ENCODE measurements at regions not wholly inside any gene's neighbourhood (a gene's known extent, or its start where the extent isn't known, plus 50 kb on each side); places are given as distances from the start of the nearest gene placed in this dataset.

GRCh38 chr1:188462837-188463236, 1634.1 kb downstream of the PLA2G4A start:
- no peak for DNase-seq

- no peak for DNase-seq
Observed at GRCh38 chr1:188463919-188464318, 1635.2 kb downstream of the PLA2G4A start.

GRCh38 chr1:188466539-188466938, 1637.8 kb downstream of the PLA2G4A start:
- no peak for DNase-seq

GRCh38 chr1:188476606-188477005, 1647.9 kb downstream of the PLA2G4A start:
- no peak for DNase-seq

GRCh38 chr1:188489336-188490112, 1660.8 kb downstream of the PLA2G4A start:
- DNase-seq = no peak

- no peak for DNase-seq
Observed at GRCh38 chr1:188496506-188496905, 1667.8 kb downstream of the PLA2G4A start.

GRCh38 chr1:188497020-188497419, 1668.3 kb downstream of the PLA2G4A start:
- DNase-seq = no peak

GRCh38 chr1:188499690-188500089, 1670.9 kb downstream of the PLA2G4A start:
- DNase-seq = no peak

GRCh38 chr1:188514917-188515316, 1686.2 kb downstream of the PLA2G4A start:
- no peak for DNase-seq

- DNase-seq = no peak
Observed at GRCh38 chr1:188517139-188517538, 1688.4 kb downstream of the PLA2G4A start.

GRCh38 chr1:188551176-188551575, 1722.4 kb downstream of the PLA2G4A start:
- no peak for DNase-seq

- DNase-seq = no peak
Observed at GRCh38 chr1:188557053-188557452, 1728.3 kb downstream of the PLA2G4A start.

GRCh38 chr1:188582911-188583532, 1754.3 kb downstream of the PLA2G4A start:
- DNase-seq = no peak

GRCh38 chr1:188584119-188584518, 1755.4 kb downstream of the PLA2G4A start:
- DNase-seq = peak in 1 of 14 donors; percentile 0

GRCh38 chr1:188590641-188591040, 1761.9 kb downstream of the PLA2G4A start:
- DNase-seq = no peak

GRCh38 chr1:188594542-188595235, 1765.9 kb downstream of the PLA2G4A start:
- DNase-seq = no peak

- DNase-seq = no peak
Observed at GRCh38 chr1:188599313-188599712, 1770.6 kb downstream of the PLA2G4A start.

GRCh38 chr1:188611432-188611831, 1782.7 kb downstream of the PLA2G4A start:
- DNase-seq = no peak

GRCh38 chr1:188615321-188615720, 1786.6 kb downstream of the PLA2G4A start:
- DNase-seq = no peak

GRCh38 chr1:188620236-188620635, 1791.5 kb downstream of the PLA2G4A start:
- no peak for DNase-seq

GRCh38 chr1:188641566-188642211, 1812.9 kb downstream of the PLA2G4A start:
- DNase-seq = no peak

- DNase-seq = no peak
Observed at GRCh38 chr1:188642704-188643103, 1814.0 kb downstream of the PLA2G4A start.

GRCh38 chr1:188652678-188653077, 1823.9 kb downstream of the PLA2G4A start:
- DNase-seq = no peak

Measured in C1 segment of cervical spinal cord (tissue), 14 donors.